ENCODE measurements at regions not wholly inside any gene's neighbourhood (a gene's known extent, or its start where the extent isn't known, plus 50 kb on each side); places are given as distances from the start of the nearest gene placed in this dataset.

DNA sequence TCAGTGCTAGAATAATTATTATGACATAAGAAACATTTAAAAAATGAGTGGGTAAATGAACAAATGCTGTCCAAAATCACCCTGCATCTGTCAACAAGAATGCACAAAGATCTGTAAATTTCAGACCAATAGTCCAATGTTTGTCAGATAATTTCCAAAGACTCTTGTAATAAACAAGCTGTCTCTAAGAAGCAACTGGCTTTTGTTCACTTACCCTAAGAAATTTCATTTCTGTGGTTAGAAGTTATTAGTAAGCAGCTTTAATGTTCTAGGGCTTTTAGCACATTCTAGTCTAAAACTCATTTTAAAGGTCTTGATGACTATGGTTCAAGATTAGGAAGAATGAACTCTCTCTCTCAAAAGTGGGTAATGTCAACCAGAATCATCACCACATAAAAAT lies 560.3 kb upstream of the SMIM31 start:
- Histone ChIP-seq H3K36me3 (ENCODE audit: control insufficient read depth, insufficient read depth, low read length) (no peaks in the 10 kb centered on the region), H3K4me3 (ENCODE audit: insufficient read depth, low read depth, low read length) (no peak overlapping the region), H3K27ac (ENCODE audit: insufficient read depth, low read depth, low read length, poor library complexity, severe bottlenecking) (no peak overlapping the region), H3K27me3 (ENCODE audit: control insufficient read depth, insufficient read depth, low read length, poor library complexity, severe bottlenecking) (no peaks in the 10 kb centered on the region), H3K4me1 (ENCODE audit: control insufficient read depth, insufficient read depth, low read length) (no peaks in the 10 kb centered on the region), H3K9me3 (ENCODE audit: control insufficient read depth, low read length) (no peaks in the 10 kb centered on the region)

DNA sequence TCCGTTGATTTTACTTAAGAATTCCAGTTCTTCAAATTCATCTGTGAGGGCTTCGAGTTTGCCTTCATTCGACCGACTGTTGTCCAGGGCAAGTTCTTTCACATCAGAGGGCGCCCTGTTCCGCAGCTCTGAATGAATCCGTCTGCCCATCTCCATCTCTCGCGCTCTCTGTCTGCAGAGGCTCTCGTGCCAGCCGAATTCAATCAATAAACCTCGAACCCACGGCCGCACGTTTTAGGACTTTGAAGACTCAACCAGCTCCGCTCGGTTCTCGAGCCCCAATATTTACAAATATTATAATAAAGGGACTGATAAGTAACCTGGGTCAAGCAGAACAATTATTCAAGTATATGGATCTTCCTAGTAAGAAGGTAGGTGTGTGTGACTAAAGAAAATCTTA lies 556.4 kb upstream of the SMIM31 start:
- H3K27ac ChIP-seq (ENCODE audit: insufficient read depth, low read depth, low read length, poor library complexity, severe bottlenecking): no peak overlapping the region
- no peak overlapping the region for H3K4me3 ChIP-seq (ENCODE audit: insufficient read depth, low read depth, low read length)
- WGBS, 2 experiments: 96 to 98% methylated on average over 15 to 18 of the region's 18 CpGs

DNA sequence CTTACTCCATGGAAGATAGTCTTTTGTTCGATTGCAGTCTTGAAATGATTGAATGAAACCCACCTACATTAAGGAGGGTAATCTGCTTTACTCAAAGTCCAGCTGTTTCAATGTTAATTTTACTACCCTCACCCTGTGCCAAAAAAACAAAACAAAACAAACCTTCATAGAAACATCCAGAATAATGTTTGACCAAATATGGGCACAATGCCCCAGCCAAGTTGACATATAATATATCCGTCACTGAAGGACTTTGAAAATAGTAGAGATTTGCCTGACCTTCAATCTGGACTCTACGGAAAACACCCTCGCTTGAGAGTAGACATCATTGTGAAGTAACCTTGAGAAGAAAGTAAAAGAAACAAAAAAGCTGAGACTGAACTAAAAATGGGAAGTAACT lies 550.5 kb upstream of the SMIM31 start:
- H3K4me1 ChIP-seq (ENCODE audit: control insufficient read depth, insufficient read depth, low read length): peaks cover 4% of the 10 kb centered on the region
- WGBS, 2 experiments: 95 to 96% methylated on average over 4 of the region's 4 CpGs
- H3K36me3 ChIP-seq (ENCODE audit: control insufficient read depth, insufficient read depth, low read length): no peaks in the 10 kb centered on the region
- H3K9me3 ChIP-seq (ENCODE audit: control insufficient read depth, low read length): no peaks in the 10 kb centered on the region
- H3K27ac ChIP-seq (ENCODE audit: insufficient read depth, low read depth, low read length, poor library complexity, severe bottlenecking): no peak overlapping the region
- no peak overlapping the region for H3K4me3 ChIP-seq (ENCODE audit: insufficient read depth, low read depth, low read length)
- H3K27me3 ChIP-seq (ENCODE audit: control insufficient read depth, insufficient read depth, low read length, poor library complexity, severe bottlenecking): no peaks in the 10 kb centered on the region

More for the DNA sequence above, 556.4 kb upstream of the SMIM31 start:
- Histone ChIP-seq H3K9me3 (ENCODE audit: control insufficient read depth, low read length) (no peaks in the 10 kb centered on the region), H3K36me3 (ENCODE audit: control insufficient read depth, insufficient read depth, low read length) (no peaks in the 10 kb centered on the region), H3K27me3 (ENCODE audit: control insufficient read depth, insufficient read depth, low read length, poor library complexity, severe bottlenecking) (no peaks in the 10 kb centered on the region), H3K4me1 (ENCODE audit: control insufficient read depth, insufficient read depth, low read length) (no peaks in the 10 kb centered on the region)

DNA sequence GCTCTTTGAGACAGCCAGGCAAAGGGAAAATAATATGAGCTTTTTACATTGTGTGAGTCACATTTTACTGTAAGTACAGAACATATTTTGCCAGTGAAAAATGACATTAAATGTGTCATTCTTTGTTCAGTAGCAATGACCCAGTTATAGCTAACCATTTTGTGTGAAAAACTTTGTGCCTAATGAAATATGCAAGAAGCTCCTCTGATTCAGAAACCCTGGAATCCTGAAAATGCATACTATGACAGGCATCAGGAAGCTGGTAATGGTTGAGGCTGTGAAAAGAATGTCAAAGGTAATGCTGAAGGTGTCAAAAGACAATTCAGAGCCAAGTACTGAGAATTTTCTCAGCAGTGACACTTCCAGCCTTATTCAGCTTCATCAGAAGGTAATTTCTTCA lies 549.5 kb upstream of the SMIM31 start:
- Histone ChIP-seq H3K27ac (ENCODE audit: insufficient read depth, low read depth, low read length, poor library complexity, severe bottlenecking) (no peak overlapping the region), H3K4me3 (ENCODE audit: insufficient read depth, low read depth, low read length) (no peak overlapping the region), H3K4me1 (ENCODE audit: control insufficient read depth, insufficient read depth, low read length) (peaks cover 4% of the 10 kb centered on the region), H3K27me3 (ENCODE audit: control insufficient read depth, insufficient read depth, low read length, poor library complexity, severe bottlenecking) (no peaks in the 10 kb centered on the region), H3K9me3 (ENCODE audit: control insufficient read depth, low read length) (no peaks in the 10 kb centered on the region), H3K36me3 (ENCODE audit: control insufficient read depth, insufficient read depth, low read length) (no peaks in the 10 kb centered on the region)

DNA sequence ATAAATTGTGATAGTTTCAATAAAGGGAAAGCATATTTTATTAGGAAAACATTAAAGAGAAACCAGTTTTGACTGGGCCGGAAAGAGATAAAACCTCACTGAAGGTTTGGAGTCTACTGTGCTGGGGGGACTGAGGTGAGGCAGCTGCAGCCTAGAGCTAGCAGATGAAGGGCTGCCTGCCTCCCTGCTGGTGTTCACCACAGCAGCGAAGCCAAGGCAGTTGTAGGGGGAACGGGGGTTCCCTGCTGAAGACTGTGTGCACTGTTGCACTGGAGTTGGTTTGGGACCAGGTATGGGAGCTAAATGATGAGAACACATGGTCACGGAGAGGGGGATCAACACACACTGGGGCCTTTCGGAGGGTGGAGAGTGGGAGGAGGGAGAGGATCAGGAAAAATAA lies 546.5 kb upstream of the SMIM31 start:
- Histone ChIP-seq H3K27ac (ENCODE audit: insufficient read depth, low read depth, low read length, poor library complexity, severe bottlenecking) (no peak overlapping the region), H3K36me3 (ENCODE audit: control insufficient read depth, insufficient read depth, low read length) (no peaks in the 10 kb centered on the region), H3K4me1 (ENCODE audit: control insufficient read depth, insufficient read depth, low read length) (peaks cover 4% of the 10 kb centered on the region), H3K9me3 (ENCODE audit: control insufficient read depth, low read length) (no peaks in the 10 kb centered on the region), H3K4me3 (ENCODE audit: insufficient read depth, low read depth, low read length) (no peak overlapping the region), H3K27me3 (ENCODE audit: control insufficient read depth, insufficient read depth, low read length, poor library complexity, severe bottlenecking) (no peaks in the 10 kb centered on the region)
- 79 to 80% methylated on average over 5 of the region's 5 CpGs for WGBS, 2 experiments

DNA sequence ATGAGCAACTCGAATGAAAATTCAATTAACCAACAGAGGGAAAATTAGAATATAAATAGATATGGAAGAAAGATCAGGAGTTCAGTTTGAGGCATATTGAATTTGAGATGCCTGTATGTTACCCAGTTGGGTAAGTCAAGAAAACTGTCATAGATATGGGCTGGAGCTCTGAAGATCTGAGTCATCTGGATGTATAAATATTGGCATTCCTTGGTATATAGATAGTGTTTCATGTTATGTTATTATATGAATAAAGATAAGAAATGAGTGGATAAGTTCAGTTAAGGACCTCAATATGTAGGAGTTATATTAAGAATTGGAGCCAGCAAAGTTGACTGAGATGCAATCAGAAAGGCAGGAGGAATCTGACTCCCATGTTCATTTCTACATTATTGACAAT lies 543.6 kb upstream of the SMIM31 start:
- Histone ChIP-seq H3K9me3 (ENCODE audit: control insufficient read depth, low read length) (no peaks in the 10 kb centered on the region), H3K4me1 (ENCODE audit: control insufficient read depth, insufficient read depth, low read length) (peaks cover 4% of the 10 kb centered on the region), H3K27me3 (ENCODE audit: control insufficient read depth, insufficient read depth, low read length, poor library complexity, severe bottlenecking) (no peaks in the 10 kb centered on the region), H3K27ac (ENCODE audit: insufficient read depth, low read depth, low read length, poor library complexity, severe bottlenecking) (no peak overlapping the region), H3K4me3 (ENCODE audit: insufficient read depth, low read depth, low read length) (no peak overlapping the region), H3K36me3 (ENCODE audit: control insufficient read depth, insufficient read depth, low read length) (no peaks in the 10 kb centered on the region)
- 76 to 91% methylated on average over 1 of the region's 1 CpG for WGBS, 2 experiments

DNA sequence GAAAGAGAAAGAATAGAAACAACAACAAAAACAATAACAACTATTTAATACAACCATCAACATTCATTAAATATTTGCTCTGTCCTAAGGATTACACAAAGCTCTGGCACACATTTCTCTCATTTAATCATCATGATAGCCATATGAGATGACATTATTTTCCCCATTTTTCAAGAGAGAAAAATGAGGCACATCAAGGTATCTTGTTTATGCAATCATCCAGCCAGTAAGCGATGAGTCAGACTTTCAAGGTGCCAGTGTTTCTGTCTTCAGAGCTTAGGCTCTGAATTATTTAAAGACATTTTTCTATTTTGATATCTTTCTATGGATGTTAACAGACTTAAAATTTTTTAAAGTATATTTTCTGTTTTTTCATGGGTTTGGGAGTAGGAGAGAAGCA lies 541.8 kb upstream of the SMIM31 start:
- no peak overlapping the region for H3K27ac ChIP-seq (ENCODE audit: insufficient read depth, low read depth, low read length, poor library complexity, severe bottlenecking)
- no peaks in the 10 kb centered on the region for H3K27me3 ChIP-seq (ENCODE audit: control insufficient read depth, insufficient read depth, low read length, poor library complexity, severe bottlenecking)
- H3K4me1 ChIP-seq (ENCODE audit: control insufficient read depth, insufficient read depth, low read length): peaks cover 4% of the 10 kb centered on the region
- no peaks in the 10 kb centered on the region for H3K9me3 ChIP-seq (ENCODE audit: control insufficient read depth, low read length)
- H3K4me3 ChIP-seq (ENCODE audit: insufficient read depth, low read depth, low read length): no peak overlapping the region
- 85 to 100% methylated on average over 1 of the region's 1 CpG for WGBS, 2 experiments
- no peaks in the 10 kb centered on the region for H3K36me3 ChIP-seq (ENCODE audit: control insufficient read depth, insufficient read depth, low read length)

DNA sequence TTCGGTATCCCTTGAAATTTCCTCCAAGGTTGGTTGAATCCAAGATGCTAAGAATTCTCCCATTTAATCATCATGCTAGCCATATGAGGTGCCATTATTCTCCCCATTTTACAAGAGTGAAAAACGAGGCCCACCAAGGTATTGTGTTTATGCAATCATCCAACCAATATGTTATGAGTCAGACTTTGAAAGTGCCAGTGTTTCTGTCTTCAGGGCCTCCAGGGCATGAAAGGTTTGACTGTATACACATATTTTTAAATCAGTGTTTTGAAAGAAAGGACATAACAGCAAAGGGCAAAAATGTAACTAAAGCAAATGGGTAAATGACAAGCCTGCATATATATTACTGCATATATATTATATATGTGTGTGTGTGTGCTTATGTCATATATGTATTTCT lies 541.2 kb upstream of the SMIM31 start:
- Histone ChIP-seq H3K27me3 (ENCODE audit: control insufficient read depth, insufficient read depth, low read length, poor library complexity, severe bottlenecking) (no peaks in the 10 kb centered on the region), H3K27ac (ENCODE audit: insufficient read depth, low read depth, low read length, poor library complexity, severe bottlenecking) (no peak overlapping the region), H3K4me3 (ENCODE audit: insufficient read depth, low read depth, low read length) (no peak overlapping the region), H3K9me3 (ENCODE audit: control insufficient read depth, low read length) (no peaks in the 10 kb centered on the region), H3K36me3 (ENCODE audit: control insufficient read depth, insufficient read depth, low read length) (no peaks in the 10 kb centered on the region), H3K4me1 (ENCODE audit: control insufficient read depth, insufficient read depth, low read length) (peaks cover under 1% of the 10 kb centered on the region)
- WGBS, 2 experiments: 76 to 82% methylated on average over 2 of the region's 2 CpGs

DNA sequence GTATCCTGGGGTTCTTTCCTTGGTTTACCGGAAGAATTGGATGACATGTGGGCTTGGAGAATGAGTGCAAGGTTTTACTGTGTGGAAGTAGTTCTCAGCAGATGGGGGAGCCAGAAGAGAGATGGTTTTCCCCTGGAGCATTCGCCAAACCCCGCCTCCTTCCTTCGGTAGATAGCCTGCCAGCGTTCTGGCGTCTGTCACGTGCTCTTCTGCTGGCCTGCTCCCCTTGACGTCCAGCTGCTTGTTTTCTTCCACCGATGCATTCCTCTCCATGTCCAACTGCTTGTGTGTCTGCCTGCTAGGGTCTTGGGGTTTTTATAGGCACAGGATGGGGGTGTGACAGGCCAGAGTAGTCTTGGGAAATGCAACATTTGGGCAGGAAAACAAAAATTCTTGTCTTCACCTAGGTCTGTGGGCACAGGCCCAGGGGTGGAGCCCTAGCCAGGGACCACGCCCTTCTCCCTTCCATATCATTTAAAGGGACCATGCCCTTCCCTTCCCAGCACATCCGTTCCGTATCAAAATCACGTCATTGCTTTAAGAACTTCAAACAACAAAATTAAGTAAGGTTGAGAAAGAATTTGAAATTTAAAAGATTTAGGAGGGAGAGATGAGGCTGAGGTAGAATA lies 538.7 kb upstream of the SMIM31 start:
- 86 to 90% methylated on average over 11 of the region's 13 CpGs for WGBS, 2 experiments
- Histone ChIP-seq H3K27me3 (ENCODE audit: control insufficient read depth, insufficient read depth, low read length, poor library complexity, severe bottlenecking) (no peaks in the 10 kb centered on the region), H3K9me3 (ENCODE audit: control insufficient read depth, low read length) (no peaks in the 10 kb centered on the region), H3K4me3 (ENCODE audit: insufficient read depth, low read depth, low read length) (no peak overlapping the region), H3K27ac (ENCODE audit: insufficient read depth, low read depth, low read length, poor library complexity, severe bottlenecking) (no peak overlapping the region), H3K36me3 (ENCODE audit: control insufficient read depth, insufficient read depth, low read length) (no peaks in the 10 kb centered on the region), H3K4me1 (ENCODE audit: control insufficient read depth, insufficient read depth, low read length) (no peaks in the 10 kb centered on the region)

DNA sequence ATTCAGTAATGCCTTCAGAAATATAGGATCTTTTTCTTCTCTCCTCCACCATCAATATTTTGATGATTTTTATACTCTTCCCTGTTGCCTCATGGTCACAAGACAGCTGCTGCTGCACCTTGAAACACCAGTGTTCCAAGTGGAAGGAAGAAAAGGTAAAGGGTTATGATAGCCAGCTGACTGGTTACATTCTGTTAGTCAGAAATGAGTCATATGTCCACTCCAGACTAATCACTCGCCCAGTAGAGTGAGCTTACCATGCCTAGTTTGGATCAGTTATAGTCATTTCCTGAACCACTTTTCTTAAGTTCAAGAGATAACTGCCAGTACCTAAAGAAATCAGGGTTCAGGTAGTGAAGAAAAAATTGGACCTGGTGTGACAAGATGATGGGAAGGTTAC lies 532.3 kb upstream of the SMIM31 start:
- 89 to 100% methylated on average over 1 of the region's 1 CpG for WGBS, 2 experiments

DNA sequence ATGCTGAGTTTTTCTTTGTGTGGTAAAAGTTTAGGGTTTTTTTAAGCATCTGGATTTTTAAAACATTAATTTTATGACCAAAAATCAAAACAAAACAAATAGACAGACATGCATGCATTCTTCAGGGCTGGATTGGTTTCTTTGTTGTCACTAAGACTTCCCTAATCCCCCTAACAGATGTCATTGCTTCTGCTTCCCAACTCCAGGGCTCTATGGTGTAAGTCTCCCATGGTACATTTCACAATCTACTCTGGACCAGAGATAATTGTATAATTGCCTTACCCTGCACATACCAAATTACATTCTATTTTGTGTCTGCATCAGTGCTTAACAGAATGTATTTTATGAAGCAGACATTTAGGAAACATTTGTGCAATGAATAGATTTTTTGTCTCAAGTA lies 529.1 kb upstream of the SMIM31 start:
- no peaks in the 10 kb centered on the region for H3K9me3 ChIP-seq (ENCODE audit: control insufficient read depth, low read length)
- no peaks in the 10 kb centered on the region for H3K27me3 ChIP-seq (ENCODE audit: control insufficient read depth, insufficient read depth, low read length, poor library complexity, severe bottlenecking)
- H3K4me1 ChIP-seq (ENCODE audit: control insufficient read depth, insufficient read depth, low read length): no peaks in the 10 kb centered on the region
- no peak overlapping the region for H3K4me3 ChIP-seq (ENCODE audit: insufficient read depth, low read depth, low read length)
- no peaks in the 10 kb centered on the region for H3K36me3 ChIP-seq (ENCODE audit: control insufficient read depth, insufficient read depth, low read length)
- H3K27ac ChIP-seq (ENCODE audit: insufficient read depth, low read depth, low read length, poor library complexity, severe bottlenecking): no peak overlapping the region

More for the DNA sequence above, 532.3 kb upstream of the SMIM31 start:
- no peaks in the 10 kb centered on the region for H3K4me1 ChIP-seq (ENCODE audit: control insufficient read depth, insufficient read depth, low read length)
- no peaks in the 10 kb centered on the region for H3K36me3 ChIP-seq (ENCODE audit: control insufficient read depth, insufficient read depth, low read length)
- H3K4me3 ChIP-seq (ENCODE audit: insufficient read depth, low read depth, low read length): no peak overlapping the region
- H3K27ac ChIP-seq (ENCODE audit: insufficient read depth, low read depth, low read length, poor library complexity, severe bottlenecking): no peak overlapping the region
- H3K9me3 ChIP-seq (ENCODE audit: control insufficient read depth, low read length): no peaks in the 10 kb centered on the region
- no peaks in the 10 kb centered on the region for H3K27me3 ChIP-seq (ENCODE audit: control insufficient read depth, insufficient read depth, low read length, poor library complexity, severe bottlenecking)

Measured in ectodermal cell (in vitro differentiated cells).